D721Med (cell line): ENCODE measurements at regions not wholly inside any gene's neighbourhood (a gene's known extent, or its start where the extent isn't known, plus 50 kb on each side); places are given as distances from the start of the nearest gene placed in this dataset.

Source experiments
- DNase-seq: peaks from one replicate; pipeline ENCODE4 v3.0.0; 2011; ENCODE audit warnings: low spot score; ENCODE audit not compliant: insufficient read length
- FAIRE-seq: peaks from 2 replicates; lab custom pipeline; 2011; peaks lifted over from hg19 to GRCh38; lab: Jason Lieb, UNC
- CTCF ChIP-seq: IDR thresholded peaks from 2 replicates; pipeline ENCODE4 v1.5.1; 2012; ENCODE audit warnings: mild to moderate bottlenecking, control low read depth; ENCODE audit not compliant: insufficient read depth; ENCODE audit errors: missing control alignments

- DNase-seq (no peak), FAIRE-seq (no peak)
- no peak for TF ChIP-seq CTCF
Measured at GRCh38 chr2:200135082-200135481, 171.4 kb upstream of the SPATS2L start.

DNA sequence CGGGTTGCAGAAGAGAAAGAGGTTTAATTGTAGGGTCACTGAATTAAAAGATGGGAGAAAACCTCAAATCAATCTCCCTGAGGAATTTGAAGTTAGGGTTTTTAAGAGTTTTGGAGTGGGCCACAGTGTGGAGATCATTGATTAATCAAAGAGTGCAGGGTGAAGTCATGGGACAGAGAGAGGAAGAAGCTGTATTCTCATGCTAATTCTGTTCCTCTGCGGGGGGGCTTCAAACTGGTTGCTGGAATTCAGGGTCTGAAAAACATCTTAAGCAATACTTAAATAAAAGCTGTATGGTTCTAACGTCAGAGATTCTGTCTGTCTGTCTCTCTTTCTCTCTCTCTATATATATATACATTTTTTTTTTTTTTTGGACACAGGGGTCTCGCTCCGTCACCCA is 169.8 kb upstream of the SPATS2L start:
- TF ChIP-seq CTCF, result no peak
- FAIRE-seq (no peak), DNase-seq (no peak)

- no peak for TF ChIP-seq CTCF
- FAIRE-seq, result no peak
- no peak for DNase-seq
Measured at GRCh38 chr2:200137271-200137670, 169.2 kb upstream of the SPATS2L start.

DNA sequence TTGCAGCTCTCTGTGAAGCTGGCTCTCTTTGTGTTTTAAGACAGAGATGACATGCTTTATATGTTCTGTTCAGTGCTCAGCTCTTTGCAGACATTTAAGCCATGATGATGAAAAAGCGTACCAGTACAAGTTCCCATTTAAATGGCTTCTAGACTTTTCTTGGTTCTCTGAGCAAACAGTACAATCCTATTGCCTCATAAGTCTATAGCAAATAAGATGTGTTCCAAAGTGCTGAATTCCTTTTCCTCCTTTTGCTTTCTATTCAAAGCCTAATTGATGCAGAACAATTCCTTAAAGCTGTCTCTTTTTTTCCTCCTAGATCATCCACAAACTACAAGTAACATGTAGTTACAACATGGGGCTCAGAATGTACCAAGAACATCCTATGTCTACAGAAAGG is 168.8 kb upstream of the SPATS2L start:
- DNase-seq (no peak), FAIRE-seq (no peak)
- TF ChIP-seq CTCF, result no peak

DNA sequence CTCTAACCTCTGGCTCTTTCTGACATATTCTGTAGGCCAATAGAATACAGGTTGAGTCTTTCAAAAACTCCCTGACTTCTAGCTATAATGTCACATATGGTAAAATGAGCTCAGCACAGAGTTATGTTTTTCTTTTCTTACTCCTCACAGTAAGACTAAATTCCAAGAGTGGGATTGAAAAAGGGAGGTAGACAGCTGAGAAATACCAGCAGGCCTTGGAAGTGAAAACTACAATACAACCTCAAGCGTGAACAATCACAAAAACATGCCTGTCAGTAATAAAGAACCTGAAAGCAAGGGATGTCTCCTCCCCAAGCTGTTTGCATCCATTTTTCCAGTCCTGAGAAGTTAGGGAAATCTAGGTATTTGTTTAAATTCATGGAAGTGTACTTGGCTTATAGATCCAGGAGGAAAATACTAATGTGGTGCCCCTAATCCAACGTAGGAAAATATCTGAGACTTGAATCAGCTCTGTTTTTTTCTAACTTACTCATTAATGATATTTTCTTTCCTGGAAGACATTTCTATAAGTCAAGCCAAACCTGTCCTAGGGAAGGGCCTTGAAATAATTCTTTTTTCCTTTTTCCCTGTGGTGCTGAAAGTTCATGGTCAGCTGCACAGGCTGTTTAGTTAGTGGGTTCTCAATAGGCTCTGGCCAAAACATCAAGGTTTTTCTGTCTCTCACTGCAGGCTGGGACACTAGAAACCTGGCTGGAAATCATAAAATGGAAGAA is 167.9 kb upstream of the SPATS2L start:
- no peak for TF ChIP-seq CTCF
- no peak for DNase-seq
- FAIRE-seq, result no peak

GRCh38 chr2:200144571-200144970 is 161.9 kb upstream of the SPATS2L start:
- TF ChIP-seq CTCF, result no peak
- DNase-seq (no peak), FAIRE-seq (no peak)

DNA sequence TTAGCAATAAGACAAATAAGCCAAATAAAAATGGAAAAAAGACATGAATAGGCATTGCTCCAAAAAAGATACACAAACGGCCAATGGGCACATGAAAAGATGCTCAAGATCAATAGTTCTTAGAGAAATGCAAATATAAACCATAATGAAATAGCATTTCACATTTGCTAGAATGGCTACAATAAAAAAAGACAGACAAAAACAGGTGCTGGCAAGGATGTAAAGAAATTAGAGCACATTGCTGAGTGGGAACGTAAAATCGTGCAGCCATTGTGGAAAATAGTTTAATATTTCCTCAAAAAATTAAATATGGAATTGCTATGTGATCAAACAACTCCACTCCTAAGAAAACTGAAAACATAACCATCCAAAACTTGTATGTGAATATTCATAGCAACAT is 160.0 kb upstream of the SPATS2L start:
- TF ChIP-seq CTCF, result no peak
- FAIRE-seq (no peak), DNase-seq (no peak)
